Kidney (tissue), 13 donors: ENCODE measurements at regions not wholly inside any gene's neighbourhood (a gene's known extent, or its start where the extent isn't known, plus 50 kb on each side); places are given as distances from the start of the nearest gene placed in this dataset.

Source experiments
- DNase-seq, 5 donors: peaks; one replicate each; pipeline ENCODE4 v3.0.0-alpha.2; 2013 to 2020
- FAIRE-seq: peaks from 2 replicates; lab custom pipeline; 2012; peaks lifted over from hg19 to GRCh38; lab: Jason Lieb, UNC
- H3K27ac ChIP-seq, 2 donors: one replicate each; pipeline ENCODE4 v1.7.0; 2013; ENCODE audit warnings: low read depth in 2 of 2, low read length in 2 of 2, inconsistent platforms in 1 of 2
- H3K27me3 ChIP-seq: one replicate; pipeline ENCODE4 v1.7.1; 2013; ENCODE audit warnings: low read length, inconsistent platforms; ENCODE audit not compliant: control insufficient read depth, insufficient read depth
- H3K36me3 ChIP-seq, 3 donors: one replicate each; pipeline versions ENCODE4 v1.7.0 to v1.7.1; 2013; ENCODE audit warnings: low read length in 3 of 3, control low read depth in 1 of 3, inconsistent platforms in 1 of 3; ENCODE audit not compliant: insufficient read depth in 3 of 3, control insufficient read depth in 2 of 3
- H3K4me1 ChIP-seq, 3 donors: one replicate each; pipeline versions ENCODE4 v1.7.0 to v1.7.1; 2013; ENCODE audit warnings: low read length in 3 of 3, inconsistent platforms in 1 of 3, low read depth in 1 of 3; ENCODE audit not compliant: control insufficient read depth in 2 of 3, insufficient read depth in 2 of 3
- H3K4me3 ChIP-seq, 3 donors: one replicate each; pipeline versions ENCODE4 v1.7.0 to v1.8.1; 2013; ENCODE audit warnings: low read length in 3 of 3, control low read depth in 1 of 3, inconsistent platforms in 1 of 3
- H3K9ac ChIP-seq, 3 donors: one replicate each; pipeline versions ENCODE4 v1.7.0 to v1.7.1; 2013; ENCODE audit warnings: low read length in 3 of 3, control low read depth in 1 of 3, inconsistent platforms in 1 of 3
- H3K9me3 ChIP-seq, 3 donors: one replicate each; pipeline versions ENCODE4 v1.7.0 to v1.7.1; 2013; ENCODE audit warnings: low read length in 3 of 3, control low read depth in 1 of 3, inconsistent platforms in 1 of 3; ENCODE audit not compliant: control insufficient read depth in 2 of 3, insufficient read depth in 1 of 3
- intact Hi-C: fragments of 100-400 bp; cut with DNase I; formaldehyde crosslinking; loops from one replicate; pipeline ENCODE4 v1.11.1; 2022
- TF ChIP-seq, protein P1 (sequence below): IDR thresholded peaks from 3 replicates; pipeline ENCODE4 v1.5.1; 2012; ENCODE audit warnings: mild to moderate bottlenecking, moderate library complexity, borderline replicate concordance; ENCODE audit not compliant: insufficient read depth; ENCODE audit errors: extremely low read depth
- donor health status: control.
- donor health status: control.
- donor health status: control.
- donor health status: control.
- donor health status: control.
- donor health status: DM: yes; HTN: yes; CAD: no.
- donor health status: Normal renal cell carcinoma (clear cell type).

DNA sequence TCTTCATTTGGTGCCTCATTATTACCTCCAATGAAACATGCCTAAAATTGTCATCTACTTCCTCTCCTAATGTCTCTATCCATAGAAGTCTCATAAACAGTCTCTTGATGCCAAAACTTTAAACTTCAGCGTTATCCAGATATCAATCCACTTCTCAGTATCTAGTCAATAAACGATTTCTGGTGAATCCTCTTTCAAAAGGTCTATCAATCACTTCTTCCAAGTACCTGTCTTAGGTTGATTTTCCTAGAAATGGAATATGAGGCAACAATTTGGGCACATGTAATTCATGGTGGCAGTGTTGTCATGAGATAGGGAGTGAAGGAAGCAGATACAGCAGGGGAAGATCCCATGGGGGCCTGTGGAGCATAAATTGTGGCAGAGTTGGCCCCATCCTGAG, 348.5 kb upstream of the POU1F1 start:
- intact Hi-C loops = no loop called here
- no peak for DNase-seq

DNA sequence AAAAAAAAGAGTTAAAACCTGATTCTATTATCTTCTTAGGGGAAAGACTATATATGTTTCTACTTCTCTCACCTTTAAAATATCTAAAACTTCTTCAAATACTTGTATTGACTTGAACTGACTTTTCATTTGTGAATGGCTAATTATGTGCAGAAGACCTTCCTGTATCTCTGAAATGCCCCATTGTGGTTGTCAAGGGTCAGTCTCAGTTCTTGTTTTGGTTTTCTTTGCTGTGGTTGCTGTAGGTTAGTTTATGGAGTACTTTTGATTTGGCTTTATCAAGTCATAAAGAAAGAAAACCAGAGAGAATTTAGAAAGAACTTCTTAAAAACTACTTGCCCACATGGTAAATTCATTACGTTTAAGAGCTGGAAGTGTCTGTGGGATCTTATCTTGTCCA, 345.3 kb upstream of the POU1F1 start:
- no peaks in the 10 kb centered on the region for H3K4me1 ChIP-seq
- no peaks in the 10 kb centered on the region for H3K27me3 ChIP-seq
- intact Hi-C loops = no loop called here
- H3K27ac ChIP-seq = no peak overlapping the region
- DNase-seq (no peak), FAIRE-seq (no peak)
- no peaks in the 10 kb centered on the region for H3K9me3 ChIP-seq
- TF ChIP-seq, protein P1, sequence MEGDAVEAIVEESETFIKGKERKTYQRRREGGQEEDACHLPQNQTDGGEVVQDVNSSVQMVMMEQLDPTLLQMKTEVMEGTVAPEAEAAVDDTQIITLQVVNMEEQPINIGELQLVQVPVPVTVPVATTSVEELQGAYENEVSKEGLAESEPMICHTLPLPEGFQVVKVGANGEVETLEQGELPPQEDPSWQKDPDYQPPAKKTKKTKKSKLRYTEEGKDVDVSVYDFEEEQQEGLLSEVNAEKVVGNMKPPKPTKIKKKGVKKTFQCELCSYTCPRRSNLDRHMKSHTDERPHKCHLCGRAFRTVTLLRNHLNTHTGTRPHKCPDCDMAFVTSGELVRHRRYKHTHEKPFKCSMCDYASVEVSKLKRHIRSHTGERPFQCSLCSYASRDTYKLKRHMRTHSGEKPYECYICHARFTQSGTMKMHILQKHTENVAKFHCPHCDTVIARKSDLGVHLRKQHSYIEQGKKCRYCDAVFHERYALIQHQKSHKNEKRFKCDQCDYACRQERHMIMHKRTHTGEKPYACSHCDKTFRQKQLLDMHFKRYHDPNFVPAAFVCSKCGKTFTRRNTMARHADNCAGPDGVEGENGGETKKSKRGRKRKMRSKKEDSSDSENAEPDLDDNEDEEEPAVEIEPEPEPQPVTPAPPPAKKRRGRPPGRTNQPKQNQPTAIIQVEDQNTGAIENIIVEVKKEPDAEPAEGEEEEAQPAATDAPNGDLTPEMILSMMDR = no peak
- no peaks in the 10 kb centered on the region for H3K36me3 ChIP-seq
- no peak overlapping the region for H3K4me3 ChIP-seq
- no peak overlapping the region for H3K9ac ChIP-seq

More for the DNA sequence above, 348.5 kb upstream of the POU1F1 start:
- H3K4me3 ChIP-seq = no peak overlapping the region
- H3K36me3 ChIP-seq = no peaks in the 10 kb centered on the region
- FAIRE-seq = no peak
- H3K4me1 ChIP-seq = no peaks in the 10 kb centered on the region
- H3K9me3 ChIP-seq = no peaks in the 10 kb centered on the region
- no peaks in the 10 kb centered on the region for H3K27me3 ChIP-seq
- no peak overlapping the region for H3K9ac ChIP-seq
- TF ChIP-seq, protein P1 = no peak
- H3K27ac ChIP-seq = no peak overlapping the region

DNA sequence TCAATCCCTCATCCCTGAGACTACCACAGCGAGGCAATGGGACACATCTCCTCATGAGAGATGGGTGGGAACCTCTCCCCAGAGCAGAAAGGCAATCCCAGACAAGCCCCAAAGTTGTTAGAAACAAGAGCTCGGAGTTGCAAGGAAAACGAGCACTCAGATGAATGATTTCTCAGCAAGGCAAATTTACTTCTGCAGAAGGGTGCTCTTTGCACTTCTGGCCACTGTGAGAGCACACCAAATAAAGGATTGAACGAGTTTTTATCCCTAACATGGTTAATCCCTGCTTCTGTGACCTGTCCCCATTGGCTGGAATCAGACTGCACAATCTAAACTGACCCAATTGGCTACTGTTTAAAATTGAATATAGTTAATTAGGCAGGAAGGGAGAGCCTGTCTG, 339.1 kb upstream of the POU1F1 start:
- Histone ChIP-seq H3K4me1 (no peaks in the 10 kb centered on the region), H3K36me3 (no peaks in the 10 kb centered on the region), H3K27me3 (no peaks in the 10 kb centered on the region), H3K9ac (no peak overlapping the region), H3K4me3 (no peak overlapping the region), H3K27ac (no peak overlapping the region), H3K9me3 (peaks cover 0 to 9% (median 8%) of the 10 kb centered on the region in 3 donors)
- DNase-seq (no peak), FAIRE-seq (no peak)
- intact Hi-C loops = no loop called here
- TF ChIP-seq, protein P1 = no peak

DNA sequence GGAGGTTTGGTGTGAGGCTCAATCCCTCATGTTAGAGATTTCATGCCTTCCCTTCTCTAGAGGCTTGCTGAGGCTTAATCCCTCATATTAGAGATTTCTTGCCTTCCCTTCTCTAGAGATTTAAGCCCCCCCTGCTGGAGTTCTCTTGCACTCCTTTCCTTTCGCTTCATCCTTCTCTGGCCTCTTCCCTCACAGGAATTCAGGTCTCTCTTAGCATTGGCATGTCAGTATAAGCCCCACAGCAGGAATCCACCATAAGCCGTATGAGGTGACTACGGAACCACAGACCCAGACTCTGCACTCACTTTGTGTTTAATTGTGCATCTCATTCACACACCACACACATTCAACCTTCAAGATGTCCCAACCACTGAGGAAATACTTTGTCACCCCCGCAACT, 338.6 kb upstream of the POU1F1 start:
- DNase-seq = no peak
- intact Hi-C loops = no loop called here
- H3K9ac ChIP-seq = no peak overlapping the region
- FAIRE-seq = no peak
- H3K9me3 ChIP-seq = peaks cover 0 to 9% (median 8%) of the 10 kb centered on the region in 3 donors
- H3K36me3 ChIP-seq = no peaks in the 10 kb centered on the region
- H3K27me3 ChIP-seq = no peaks in the 10 kb centered on the region
- H3K4me3 ChIP-seq = no peak overlapping the region
- no peaks in the 10 kb centered on the region for H3K4me1 ChIP-seq
- no peak overlapping the region for H3K27ac ChIP-seq
- TF ChIP-seq, protein P1 = no peak
